GM19035 (cell line): ENCODE measurements at regions not wholly inside any gene's neighbourhood (a gene's known extent, or its start where the extent isn't known, plus 50 kb on each side); places are given as distances from the start of the nearest gene placed in this dataset.
"Not testable (repeated sequence)": the region's sequence is repeated elsewhere in the genome, so short reads cannot be mapped to it uniquely, and the experiment has no call there.

ENCODE experiments used
- ATAC-seq: cut with Tn5 transposase; IDR thresholded peaks from one replicate; pipeline ENCODE4 v1.9.1; 2021; ENCODE audit not compliant: unreplicated experiment

GRCh38 chr2:120513776-120514357 is 167.9 kb downstream of the INHBB start:
- no peak for ATAC-seq

GRCh38 chr2:120514521-120514920 is 168.6 kb downstream of the INHBB start:
- ATAC-seq, result no peak

- not testable (repeated sequence) for ATAC-seq
Observed at GRCh38 chr2:120515066-120515758, 169.3 kb downstream of the INHBB start.

GRCh38 chr2:120515759-120516678 is 170.1 kb downstream of the INHBB start:
- ATAC-seq, result no peak

GRCh38 chr2:120516679-120517314 is 170.9 kb downstream of the INHBB start:
- no peak for ATAC-seq

GRCh38 chr2:120517751-120518469 is 172.0 kb downstream of the INHBB start:
- ATAC-seq, result no peak

GRCh38 chr2:120518819-120519218 is 172.9 kb downstream of the INHBB start:
- ATAC-seq, result no peak

- no peak for ATAC-seq
Observed at GRCh38 chr2:120519469-120519868, 173.5 kb downstream of the INHBB start.

GRCh38 chr2:120520454-120520853 is 174.5 kb downstream of the INHBB start:
- no peak for ATAC-seq

GRCh38 chr2:120520929-120521912 is 175.3 kb downstream of the INHBB start:
- no peak for ATAC-seq

GRCh38 chr2:120522151-120522751 is 176.3 kb downstream of the INHBB start:
- ATAC-seq, result no peak

- ATAC-seq, result no peak
Observed at GRCh38 chr2:120523766-120524165, 177.8 kb downstream of the INHBB start.

GRCh38 chr2:120524174-120524573 is 178.2 kb downstream of the INHBB start:
- no peak for ATAC-seq

- ATAC-seq, result no peak
Observed at GRCh38 chr2:120525056-120526046, 179.4 kb downstream of the INHBB start.

GRCh38 chr2:120526047-120526562 is 180.2 kb downstream of the INHBB start:
- no peak for ATAC-seq

GRCh38 chr2:120526997-120527945 is 181.3 kb downstream of the INHBB start:
- no peak for ATAC-seq
